IPS-20b (cell line): ENCODE measurements at regions not wholly inside any gene's neighbourhood (a gene's known extent, or its start where the extent isn't known, plus 50 kb on each side); places are given as distances from the start of the nearest gene placed in this dataset.

Experiments
- H3K27ac ChIP-seq: one replicate; pipeline ENCODE4 v1.5.1; 2013; ENCODE audit warnings: low read length
- H3K27me3 ChIP-seq: 2 replicates; pipeline ENCODE4 v1.6.1; 2013; ENCODE audit warnings: mild to moderate bottlenecking, low read length, inconsistent platforms; ENCODE audit not compliant: insufficient read depth
- H3K36me3 ChIP-seq: 2 replicates; pipeline ENCODE4 v1.6.1; 2013; ENCODE audit warnings: low read depth, mild to moderate bottlenecking, inconsistent platforms, low read length, moderate library complexity; ENCODE audit not compliant: insufficient read depth
- H3K4me1 ChIP-seq: 2 replicates; pipeline ENCODE4 v1.6.1; 2013; ENCODE audit warnings: mild to moderate bottlenecking, control low read depth, inconsistent platforms, low read length, moderate library complexity; ENCODE audit not compliant: insufficient read depth
- H3K4me3 ChIP-seq: 2 replicates; pipeline ENCODE4 v1.5.1; 2013; ENCODE audit warnings: mild to moderate bottlenecking, low read length, inconsistent platforms
- H3K9ac ChIP-seq: 2 replicates; pipeline ENCODE4 v1.6.1; 2013; ENCODE audit warnings: low read depth, mild to moderate bottlenecking, inconsistent platforms, low read length, moderate library complexity
- H3K9me3 ChIP-seq: 2 replicates; pipeline ENCODE4 v1.6.1; 2013; ENCODE audit warnings: mild to moderate bottlenecking, low read depth, low read length, inconsistent platforms; ENCODE audit not compliant: insufficient read depth

GRCh38 chr1:3978990-3979325 lies 78.9 kb upstream of the C1orf174 start:
- Histone ChIP-seq H3K4me3 (no peak overlapping the region), H3K9me3 (no peaks in the 10 kb centered on the region), H3K4me1 (no peaks in the 10 kb centered on the region; the same call in 1 of the 2 replicates), H3K9ac (no peak overlapping the region; the same call in 1 of the 2 replicates), H3K27me3 (no peaks in the 10 kb centered on the region), H3K27ac (no peak overlapping the region), H3K36me3 (no peaks in the 10 kb centered on the region)

- H3K36me3 ChIP-seq: no peaks in the 10 kb centered on the region
- H3K27me3 ChIP-seq: no peaks in the 10 kb centered on the region
- H3K9ac ChIP-seq: no peak overlapping the region
- no peaks in the 10 kb centered on the region; the same call in 1 of the 2 replicates for H3K4me1 ChIP-seq
- no peak overlapping the region for H3K4me3 ChIP-seq
- H3K27ac ChIP-seq: no peak overlapping the region
- no peaks in the 10 kb centered on the region for H3K9me3 ChIP-seq
These were observed 81.2 kb upstream of the C1orf174 start for GRCh38 chr1:3981261-3981660.

- Histone ChIP-seq H3K9me3 (no peaks in the 10 kb centered on the region), H3K9ac (no peak overlapping the region), H3K4me3 (no peak overlapping the region), H3K4me1 (no peaks in the 10 kb centered on the region; the same call in 1 of the 2 replicates), H3K36me3 (no peaks in the 10 kb centered on the region), H3K27me3 (no peaks in the 10 kb centered on the region), H3K27ac (no peak overlapping the region)
These were observed 81.9 kb upstream of the C1orf174 start for GRCh38 chr1:3981746-3982505.

DNA sequence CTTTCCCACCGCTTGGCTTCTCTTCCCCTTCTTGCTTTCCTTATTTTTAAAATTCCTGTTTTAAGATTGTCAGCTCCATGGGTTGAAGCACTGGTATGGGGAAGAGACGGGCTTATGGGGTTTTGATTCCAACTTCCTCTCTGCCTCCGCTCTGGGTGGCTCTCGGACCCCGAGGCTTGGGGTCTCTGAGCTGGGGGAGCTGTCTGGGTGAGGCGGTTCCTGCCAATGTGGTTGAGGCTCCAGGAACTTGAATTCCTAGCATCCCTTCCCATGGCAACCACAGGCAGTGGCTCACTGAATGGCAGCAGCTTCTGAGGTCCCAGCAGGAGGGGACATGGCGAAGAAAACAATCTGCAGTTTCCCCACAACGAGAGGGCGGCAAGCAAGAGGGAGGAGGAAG lies 83.1 kb upstream of the C1orf174 start:
- no peaks in the 10 kb centered on the region; the same call in 1 of the 2 replicates for H3K4me1 ChIP-seq
- no peaks in the 10 kb centered on the region for H3K36me3 ChIP-seq
- H3K9ac ChIP-seq: no peak overlapping the region
- no peak overlapping the region for H3K4me3 ChIP-seq
- no peaks in the 10 kb centered on the region for H3K9me3 ChIP-seq
- no peaks in the 10 kb centered on the region for H3K27me3 ChIP-seq
- H3K27ac ChIP-seq: no peak overlapping the region

- Histone ChIP-seq H3K9ac (no peak overlapping the region), H3K27ac (no peak overlapping the region), H3K4me3 (no peak overlapping the region), H3K4me1 (no peaks in the 10 kb centered on the region; the same call in 1 of the 2 replicates), H3K27me3 (no peaks in the 10 kb centered on the region), H3K9me3 (no peaks in the 10 kb centered on the region), H3K36me3 (no peaks in the 10 kb centered on the region)
These were observed 84.5 kb upstream of the C1orf174 start for GRCh38 chr1:3984586-3984985.

DNA sequence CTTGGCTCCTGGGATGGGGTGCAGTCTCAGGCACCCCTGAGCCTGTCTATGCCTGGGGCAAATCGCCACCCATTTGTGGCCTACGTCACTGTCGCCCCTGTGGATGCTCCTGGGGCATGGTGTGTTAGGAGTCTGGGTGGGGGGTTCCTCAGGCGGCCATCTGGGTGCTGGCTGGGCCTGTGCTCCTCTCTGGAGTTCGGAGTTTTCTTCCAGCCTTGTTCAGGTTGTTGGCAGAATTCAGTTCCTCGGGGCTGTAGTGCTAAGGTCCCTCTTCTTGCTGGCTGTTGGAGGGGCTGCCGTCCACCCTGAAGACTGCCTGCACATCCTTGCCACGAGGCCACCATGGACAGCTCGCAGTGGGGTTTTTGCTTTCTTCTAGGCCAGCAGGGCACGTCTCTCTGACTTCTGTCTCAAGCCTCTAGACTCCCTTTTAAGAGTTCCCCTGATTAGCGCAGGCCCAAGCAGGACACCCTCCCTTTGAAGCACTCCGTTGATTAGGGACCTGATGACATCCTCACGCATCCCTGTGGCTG lies 86.7 kb upstream of the C1orf174 start:
- Histone ChIP-seq H3K9me3 (no peaks in the 10 kb centered on the region), H3K27me3 (no peaks in the 10 kb centered on the region), H3K36me3 (no peaks in the 10 kb centered on the region)

GRCh38 chr1:3987669-3988235 lies 87.7 kb upstream of the C1orf174 start:
- H3K4me1 ChIP-seq: no peaks in the 10 kb centered on the region; the same call in 1 of the 2 replicates
- H3K9ac ChIP-seq: no peak overlapping the region
- no peak overlapping the region for H3K4me3 ChIP-seq
- H3K27ac ChIP-seq: no peak overlapping the region
- no peaks in the 10 kb centered on the region for H3K9me3 ChIP-seq
- no peaks in the 10 kb centered on the region for H3K36me3 ChIP-seq
- no peaks in the 10 kb centered on the region for H3K27me3 ChIP-seq

More for the DNA sequence above, 86.7 kb upstream of the C1orf174 start:
- no peaks in the 10 kb centered on the region; the same call in 1 of the 2 replicates for H3K4me1 ChIP-seq
- H3K27ac ChIP-seq: no peak overlapping the region
- H3K9ac ChIP-seq: no peak overlapping the region
- H3K4me3 ChIP-seq: no peak overlapping the region

GRCh38 chr1:3988431-3988830 lies 88.4 kb upstream of the C1orf174 start:
- no peaks in the 10 kb centered on the region for H3K36me3 ChIP-seq
- H3K27ac ChIP-seq: no peak overlapping the region
- H3K4me1 ChIP-seq: no peaks in the 10 kb centered on the region
- no peak overlapping the region for H3K9ac ChIP-seq
- H3K4me3 ChIP-seq: no peak overlapping the region
- H3K27me3 ChIP-seq: no peaks in the 10 kb centered on the region
- no peaks in the 10 kb centered on the region for H3K9me3 ChIP-seq

DNA sequence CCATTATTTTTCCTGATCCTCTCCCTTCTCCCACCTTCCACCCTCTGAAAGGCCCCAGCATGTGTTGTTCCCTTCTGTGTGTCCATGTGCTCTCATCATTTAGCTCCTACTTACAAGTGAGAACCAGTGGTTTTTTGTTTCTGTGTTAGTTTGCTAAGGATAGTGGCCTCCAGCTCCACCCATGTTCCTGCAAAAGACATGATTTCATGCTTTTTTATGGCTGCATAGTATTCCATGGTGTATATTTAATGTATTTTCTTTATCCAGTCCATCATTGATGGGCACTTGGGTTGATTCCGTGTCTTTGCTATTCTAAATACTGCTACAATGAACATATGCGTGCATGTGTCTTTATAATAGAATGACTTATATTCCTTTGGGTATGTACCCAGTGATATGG lies 89.4 kb upstream of the C1orf174 start:
- no peak overlapping the region for H3K9ac ChIP-seq
- H3K4me1 ChIP-seq: no peaks in the 10 kb centered on the region
- H3K9me3 ChIP-seq: no peaks in the 10 kb centered on the region
- H3K27me3 ChIP-seq: no peaks in the 10 kb centered on the region
- no peaks in the 10 kb centered on the region for H3K36me3 ChIP-seq
- H3K4me3 ChIP-seq: no peak overlapping the region
- H3K27ac ChIP-seq: no peak overlapping the region

DNA sequence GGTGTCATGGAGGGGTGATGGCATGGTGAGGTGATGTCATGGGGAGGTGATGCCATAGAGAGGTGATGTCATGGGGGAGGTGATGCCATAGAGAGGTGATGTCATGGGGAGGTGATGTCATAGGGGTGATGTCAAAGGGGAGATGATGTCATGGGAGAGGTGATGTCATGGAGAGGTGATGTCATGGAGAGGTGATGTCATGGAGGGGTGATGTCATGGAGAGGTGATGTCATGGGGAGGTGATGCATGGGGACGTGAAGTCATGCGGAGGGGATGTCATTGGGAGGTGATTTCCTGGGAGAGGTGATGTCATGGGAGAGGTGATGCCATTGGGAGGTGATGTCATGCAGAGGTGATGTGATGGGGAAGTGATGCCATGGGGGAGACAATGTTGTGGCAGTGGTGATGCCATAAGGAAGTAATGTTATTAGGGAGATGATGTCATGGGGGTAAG lies 92.1 kb upstream of the C1orf174 start:
- H3K36me3 ChIP-seq: no peaks in the 10 kb centered on the region
- no peak overlapping the region for H3K9ac ChIP-seq
- H3K27ac ChIP-seq: no peak overlapping the region
- H3K9me3 ChIP-seq: no peaks in the 10 kb centered on the region
- no peaks in the 10 kb centered on the region for H3K27me3 ChIP-seq
- H3K4me1 ChIP-seq: no peaks in the 10 kb centered on the region
- no peak overlapping the region for H3K4me3 ChIP-seq

DNA sequence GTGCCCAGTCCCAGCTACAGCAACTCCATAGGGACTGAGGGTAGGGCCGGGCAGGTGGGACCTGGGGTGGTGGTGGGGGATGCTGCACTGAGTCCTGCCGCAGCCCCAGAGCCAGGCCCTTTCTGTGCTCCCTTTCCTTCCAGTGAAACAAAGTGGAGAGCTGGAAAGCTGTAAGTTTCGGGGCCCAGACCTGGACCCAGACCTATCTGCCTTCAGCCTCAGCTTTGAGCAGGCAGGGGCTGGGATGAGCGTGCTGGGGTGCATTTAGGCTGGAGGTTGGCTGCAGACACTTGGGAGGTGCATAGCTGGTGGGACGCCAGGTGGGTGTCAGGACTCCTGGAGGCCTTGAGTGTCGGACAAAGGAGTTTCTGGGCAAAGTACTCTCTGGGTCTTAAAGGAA lies 92.7 kb upstream of the C1orf174 start:
- Histone ChIP-seq H3K4me3 (no peak overlapping the region), H3K4me1 (no peaks in the 10 kb centered on the region), H3K27me3 (no peaks in the 10 kb centered on the region)

More for the DNA sequence above, 92.7 kb upstream of the C1orf174 start:
- Histone ChIP-seq H3K9ac (no peak overlapping the region), H3K27ac (no peak overlapping the region), H3K9me3 (no peaks in the 10 kb centered on the region), H3K36me3 (no peaks in the 10 kb centered on the region)
